Heart right ventricle (tissue), 16 donors: ENCODE measurements at regions not wholly inside any gene's neighbourhood (a gene's known extent, or its start where the extent isn't known, plus 50 kb on each side); places are given as distances from the start of the nearest gene placed in this dataset.

Experiments used
- ATAC-seq, 8 donors: fragments of 200-7000 bp; cut with Tn5 transposase; one replicate each; pipeline ENCODE4 v1.9.1; 2020; ENCODE audit warnings: mild to moderate bottlenecking in 8 of 8, moderate library complexity in 8 of 8, moderate number of reproducible peaks in 1 of 8
- DNase-seq, 2 donors: peaks; one replicate each; pipeline ENCODE4 v3.0.0-alpha.2; 2020
- H3K27ac ChIP-seq, 10 donors: fragments of 200-600 bp; sonication (generic) in 2 of 10; one replicate each; pipeline versions ENCODE4 v1.5.0 to v1.8.0; 2020 to 2022; ENCODE audit warnings: mild to moderate bottlenecking in 3 of 10
- H3K27me3 ChIP-seq, 7 donors: fragments of 200-600 bp; one replicate each; pipeline ENCODE4 v1.8.0; 2021 to 2022; ENCODE audit warnings: mild to moderate bottlenecking in 2 of 7
- H3K36me3 ChIP-seq, 9 donors: fragments of 200-600 bp; sonication (generic) in 1 of 9; one replicate each; pipeline versions ENCODE4 v1.5.0 to v1.8.0; 2020 to 2022; ENCODE audit warnings: mild to moderate bottlenecking in 2 of 9
- H3K4me1 ChIP-seq, 9 donors: fragments of 200-600 bp; sonication (generic) in 1 of 9; one replicate each; pipeline versions ENCODE4 v1.5.0 to v1.8.0; 2020 to 2022; ENCODE audit warnings: mild to moderate bottlenecking in 4 of 9
- H3K4me3 ChIP-seq, 10 donors: fragments of 200-600 bp; sonication (generic) in 2 of 10; one replicate each; pipeline versions ENCODE4 v1.5.0 to v1.8.0; 2020 to 2022; ENCODE audit warnings: mild to moderate bottlenecking in 7 of 10, moderate library complexity in 2 of 10
- H3K9me3 ChIP-seq, 11 donors: fragments of 200-600 bp in 10 of 11; sonication (generic) in 2 of 11; one replicate each; pipeline versions ENCODE4 v1.5.0 to v1.8.0; 2013 to 2022; ENCODE audit warnings: mild to moderate bottlenecking in 2 of 11, control low read depth in 1 of 11, moderate library complexity in 1 of 11
- CTCF ChIP-seq, 9 donors: fragments of 200-600 bp; sonication (generic) in 2 of 9; IDR thresholded peaks; one replicate each; pipeline versions ENCODE4 v1.5.0 to v1.8.0; 2021 to 2022; ENCODE audit warnings: antibody characterized with exemption in 9 of 9, mild to moderate bottlenecking in 5 of 9, moderate library complexity in 1 of 9
- WGBS, 2 donors: extraction: QIAGEN DNeasy Blood & Tissue Kit; methylation state at CpG; one replicate each; pipeline ENCODE4 v1.1.7; 2013; ENCODE audit warnings: inconsistent platforms in 1 of 2; 5-methylcytosine and 5-hydroxymethylcytosine counted together
- intact Hi-C, 10 donors: fragments of 100-400 bp; cut with DNase I; formaldehyde crosslinking; loops; one replicate each; pipeline versions ENCODE4 v1.11.1 to v1.14.2; 2022
- donor health status: Arrhythmogenic right ventricular cardiomyopathy.
- donor health status: ischemic (EF 13 %, LVEDD 7.1; RV severe dilation, severe dysfunction).
- donor health status: healthy with polysubstance abuse.
- donor health status: DM: no; HTN: yes; CAD: no.
- donor health status: DM: no; HTN: no; CAD: no.
- donor health status: ischemic (EF 25% LVEDD 6.9; RV normal size, moderate dysfunction).
- donor health status: ischemic (EF 25% LVEDD 5.7; RV mildly dilated, moderate dysfunction).
- donor health status: healthy.
- donor health status: DM: yes; HTN: yes; CAD: no.
- donor health status: Ischemic cardiomyopathy.
- donor health status: ischemic (EF 35%, LVEDD 5.7; RV mildly dilated, moderate dysfunction).
- donor health status: nonischemic (EF 11% LVEDD 7.7; RV severe dilation, severe dysfunction).
- donor health status: DM: yes; HTN: yes; CAD: no.
- donor health status: PGD.
- donor health status: ischemic (EF 29% LVEDD 5.4; RV normal size, mild dysfunction).
- donor health status: nonischemic (EF 23%, LVEDD 6.1; RV moderate dilation, normal function).

GRCh38 chr10:49243610-49244283 is 55.2 kb upstream of the C10orf71 start:
- WGBS, 2 donors: 53 to 65% methylated on average over 6 of the region's 6 CpGs
- no peak for ATAC-seq
- Histone ChIP-seq H3K4me1 (peaks cover 7 to 37% (median 24%) of the 10 kb centered on the region in 9 donors), H3K9me3 (no peaks in the 10 kb centered on the region), H3K4me3 (no peak overlapping the region), H3K36me3 (no peaks in the 10 kb centered on the region), H3K27ac (peak overlapping the region in 5 of 10 donors; percentile 2 to 54 (median 5)), H3K27me3 (no peaks in the 10 kb centered on the region)
- TF ChIP-seq CTCF (IDR thresholded peaks at IDR 0.05): no peak
- intact Hi-C loops: no loop called here
- DNase-seq: no peak

GRCh38 chr10:49243139-49243538 is 54.9 kb upstream of the TMEM273 start:
- no peaks in the 10 kb centered on the region for H3K27me3 ChIP-seq
- DNase-seq (no peak), ATAC-seq (peak in 1 of 8 donors; percentile 45)
- no peaks in the 10 kb centered on the region for H3K9me3 ChIP-seq
- no peaks in the 10 kb centered on the region for H3K36me3 ChIP-seq
- H3K4me3 ChIP-seq: no peak overlapping the region
- H3K4me1 ChIP-seq: peaks cover 7 to 37% (median 24%) of the 10 kb centered on the region in 9 donors
- no peak for TF ChIP-seq CTCF (IDR thresholded peaks at IDR 0.05)
- 83 to 84% methylated on average over 10 of the region's 10 CpGs for WGBS, 2 donors
- intact Hi-C loops: no loop called here
- peak overlapping the region in 6 of 10 donors; percentile 2 to 54 (median 4) for H3K27ac ChIP-seq

- no peaks in the 10 kb centered on the region for H3K27me3 ChIP-seq
- no peaks in the 10 kb centered on the region for H3K9me3 ChIP-seq
- no peaks in the 10 kb centered on the region for H3K36me3 ChIP-seq
- 40 to 54% methylated on average over 11 of the region's 11 CpGs for WGBS, 2 donors
- peak; percentile 35 to 95 (median 90) for ATAC-seq
- DNase-seq: peak; percentile 68 to 69
- H3K4me3 ChIP-seq: no peak overlapping the region
- intact Hi-C loops: no loop called here
- no peak for TF ChIP-seq CTCF (IDR thresholded peaks at IDR 0.05)
- peak overlapping the region in 7 of 10 donors; percentile 1 to 54 (median 4) for H3K27ac ChIP-seq
- peaks cover 7 to 37% (median 24%) of the 10 kb centered on the region in 9 donors for H3K4me1 ChIP-seq
Observed at GRCh38 chr10:49242604-49243003, 54.4 kb upstream of the TMEM273 start.

- Histone ChIP-seq H3K4me3 (no peak overlapping the region), H3K4me1 (peaks cover 7 to 37% (median 24%) of the 10 kb centered on the region in 9 donors), H3K27me3 (no peaks in the 10 kb centered on the region), H3K36me3 (no peaks in the 10 kb centered on the region), H3K27ac (peak overlapping the region in 3 of 10 donors; percentile 3 to 25 (median 14)), H3K9me3 (no peaks in the 10 kb centered on the region)
- peak in 7 of 8 donors; percentile 61 to 91 (median 70) for ATAC-seq
- 67 to 72% methylated on average over 2 of the region's 2 CpGs for WGBS, 2 donors
- intact Hi-C loops: no loop called here
- TF ChIP-seq CTCF (IDR thresholded peaks at IDR 0.05): no peak
- DNase-seq: no peak
Observed at GRCh38 chr10:49241385-49241784, 53.2 kb upstream of the TMEM273 start.
